ENCODE measurements at regions not wholly inside any gene's neighbourhood (a gene's known extent, or its start where the extent isn't known, plus 50 kb on each side); places are given as distances from the start of the nearest gene placed in this dataset.

- no peak for TF ChIP-seq CTCF (IDR thresholded peaks at IDR 0.05)
- no peak for TF ChIP-seq POLR2A (IDR thresholded peaks at IDR 0.05)
- TF ChIP-seq POLR2AphosphoS5 (IDR thresholded peaks at IDR 0.05): no peak
- TF ChIP-seq EP300 (IDR thresholded peaks at IDR 0.05; ENCODE audit: low read depth): no peak
Measured at GRCh38 chr12:83477696-83478095, 791.0 kb downstream of the TMTC2 start.
